Activated effector memory CD4-positive, alpha-beta T cell treated with Interleukin-2 at 50 U/mL for 16 hours (primary cell): ENCODE measurements at regions not wholly inside any gene's neighbourhood (a gene's known extent, or its start where the extent isn't known, plus 50 kb on each side); places are given as distances from the start of the nearest gene placed in this dataset.

Experiments used
- DNase-seq: peaks from one replicate; pipeline ENCODE4 v3.0.0-alpha.2; 2020

- no peak for DNase-seq
Measured at GRCh38 chr22:22397292-22397870, 111.2 kb downstream of the ZNF280B start.

DNA sequence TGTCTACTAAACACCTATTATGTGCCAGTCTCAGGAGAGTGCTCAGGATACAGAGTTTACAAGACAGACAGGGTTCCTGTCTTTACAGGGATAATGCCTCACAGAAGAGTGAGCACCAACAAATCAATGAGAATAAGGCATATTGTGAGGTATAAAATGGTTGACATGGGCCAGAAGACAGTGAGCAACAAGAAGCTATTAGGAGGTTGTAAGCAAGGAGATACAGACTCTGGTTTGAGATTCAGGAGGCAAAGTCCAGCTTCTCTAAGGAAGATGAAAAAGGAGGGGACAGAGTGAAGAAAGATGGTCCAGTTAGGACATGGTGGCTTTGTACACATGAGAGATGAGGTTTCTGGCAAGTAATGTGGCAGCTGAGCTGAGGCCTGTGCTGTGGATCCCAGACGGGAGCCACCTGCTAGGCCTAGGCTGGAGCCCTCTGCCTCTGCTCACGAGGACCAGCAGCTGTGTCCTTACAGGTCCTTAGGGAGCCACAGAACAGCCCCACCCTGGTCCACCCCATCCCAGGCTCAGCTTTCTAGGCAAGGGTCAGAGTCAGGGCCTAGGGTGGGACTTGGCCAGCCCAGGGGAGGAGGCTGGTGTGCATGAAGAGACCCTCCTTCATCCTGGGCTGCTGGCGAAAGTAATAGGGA, 110.5 kb downstream of the ZNF280B start:
- no peak for DNase-seq

GRCh38 chr22:22398530-22399327, 109.8 kb downstream of the ZNF280B start:
- DNase-seq: no peak

GRCh38 chr22:22400099-22400498, 108.4 kb downstream of the ZNF280B start:
- no peak for DNase-seq

- DNase-seq: no peak
Measured at GRCh38 chr22:22400964-22401363, 107.6 kb downstream of the ZNF280B start.

GRCh38 chr22:22401381-22401780, 107.2 kb downstream of the ZNF280B start:
- no peak for DNase-seq

DNA sequence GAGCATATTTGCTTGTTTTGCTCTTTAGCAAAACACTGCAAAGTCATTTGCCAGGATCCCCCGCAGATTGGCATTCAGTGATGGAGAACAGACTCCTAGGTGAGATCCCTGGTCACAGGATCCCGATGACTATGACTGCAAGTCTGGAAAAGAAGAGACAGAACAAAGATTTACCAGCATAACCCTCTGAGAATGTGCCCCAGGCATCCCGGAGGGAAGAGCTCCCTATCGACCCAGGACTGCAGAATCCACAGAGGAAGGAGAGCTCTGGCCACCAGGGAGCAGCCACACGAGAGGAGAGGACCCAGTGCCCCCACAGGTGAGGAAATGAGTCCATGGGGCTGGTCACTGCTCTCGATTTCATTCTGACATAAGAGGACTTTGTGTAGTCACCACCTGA, 105.2 kb downstream of the ZNF280B start:
- DNase-seq: no peak

DNA sequence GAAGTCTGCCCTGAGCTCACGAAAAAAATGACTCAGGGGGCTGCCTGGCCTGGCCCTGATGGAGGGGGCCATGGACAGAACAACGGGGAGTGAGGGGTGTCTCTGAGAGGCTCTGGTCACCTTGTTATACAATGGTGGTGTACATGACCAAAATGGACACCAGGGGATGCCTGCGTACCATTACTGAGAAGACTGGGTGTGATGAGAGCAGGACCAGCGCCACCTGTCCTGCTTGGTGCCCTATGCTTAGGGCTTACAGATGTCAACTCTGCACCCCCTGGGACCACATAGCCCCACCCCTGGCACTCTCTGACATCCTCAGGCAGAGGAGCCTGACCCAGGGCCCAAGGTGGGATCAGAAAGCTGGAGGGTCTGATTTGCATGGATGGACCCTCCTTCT, 104.8 kb downstream of the ZNF280B start:
- no peak for DNase-seq

DNA sequence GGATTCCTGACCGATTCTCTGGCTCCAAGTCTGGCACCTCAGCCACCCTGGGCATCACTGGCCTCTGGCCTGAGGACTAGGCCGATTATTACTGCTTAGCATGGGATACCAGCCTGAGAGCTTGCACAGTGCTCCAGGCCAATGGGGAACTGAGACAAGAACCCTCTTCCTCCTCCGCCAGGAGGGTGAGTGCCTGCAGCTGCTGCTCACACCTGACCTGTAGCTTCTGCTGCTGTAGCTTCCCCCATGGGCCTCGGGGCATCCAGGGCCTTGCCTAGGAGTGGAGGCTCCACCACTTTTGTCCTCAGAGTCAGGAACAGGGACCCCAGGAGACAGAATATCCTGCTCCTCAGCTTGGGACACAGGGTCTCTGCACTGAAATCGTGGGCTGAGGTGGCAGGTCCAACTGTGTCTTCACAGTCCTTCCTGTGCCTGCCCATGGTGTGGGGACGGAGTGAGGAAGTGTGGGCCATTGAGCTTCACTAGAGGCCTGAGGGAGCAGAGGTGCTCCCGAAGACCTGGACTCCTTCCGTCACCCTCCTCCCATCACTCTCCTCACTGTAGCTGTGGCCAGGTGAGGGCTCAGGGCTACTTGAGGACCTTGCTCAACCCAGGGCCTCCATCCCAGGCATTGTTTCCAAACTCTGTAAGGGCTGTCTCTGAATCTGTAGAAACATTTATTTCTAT, 103.8 kb downstream of the ZNF280B start:
- DNase-seq: no peak

- DNase-seq: no peak
Measured at GRCh38 chr22:22406445-22407027, 102.0 kb downstream of the ZNF280B start.

DNA sequence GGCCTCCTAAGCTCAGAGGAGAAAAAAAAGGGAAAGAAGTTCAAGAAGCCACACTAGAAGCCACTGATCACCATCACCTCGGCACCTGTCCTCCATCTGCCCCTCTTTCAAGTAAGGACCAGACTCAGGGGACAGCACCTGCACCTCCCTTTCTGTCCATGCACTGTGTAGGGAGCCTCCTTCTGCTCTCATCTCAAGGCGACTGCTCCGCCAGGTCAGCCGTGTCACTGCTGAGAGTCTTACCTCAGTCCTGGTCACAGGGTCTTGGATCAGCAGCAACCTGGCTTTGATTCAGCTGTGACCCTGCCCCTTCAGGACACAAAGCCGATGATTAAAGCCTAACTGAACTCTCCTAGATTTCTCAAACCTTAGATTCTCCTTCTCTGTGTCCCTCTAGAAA, 101.5 kb downstream of the ZNF280B start:
- DNase-seq: no peak

DNA sequence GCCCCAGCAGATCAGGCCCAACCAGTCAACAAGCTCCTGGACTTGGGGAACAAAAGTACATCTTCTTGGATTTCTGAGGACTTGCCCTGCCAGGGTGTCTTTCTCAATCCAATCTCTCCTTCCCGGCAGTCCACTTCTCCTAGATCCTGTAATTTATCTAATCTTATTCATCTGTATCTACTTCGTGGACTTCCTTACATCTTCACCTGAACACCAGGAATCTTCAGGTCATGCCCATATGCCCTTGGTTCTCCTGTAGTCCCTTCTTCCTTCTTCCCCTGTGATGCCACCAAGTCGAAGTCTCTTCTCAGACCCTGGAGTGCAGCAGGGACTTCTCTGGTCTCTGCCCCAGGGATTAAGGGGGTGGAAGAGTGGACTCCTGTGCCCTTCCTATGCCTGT, 100.3 kb downstream of the ZNF280B start:
- DNase-seq: no peak

GRCh38 chr22:22408731-22409696, 99.5 kb downstream of the ZNF280B start:
- DNase-seq: no peak

DNA sequence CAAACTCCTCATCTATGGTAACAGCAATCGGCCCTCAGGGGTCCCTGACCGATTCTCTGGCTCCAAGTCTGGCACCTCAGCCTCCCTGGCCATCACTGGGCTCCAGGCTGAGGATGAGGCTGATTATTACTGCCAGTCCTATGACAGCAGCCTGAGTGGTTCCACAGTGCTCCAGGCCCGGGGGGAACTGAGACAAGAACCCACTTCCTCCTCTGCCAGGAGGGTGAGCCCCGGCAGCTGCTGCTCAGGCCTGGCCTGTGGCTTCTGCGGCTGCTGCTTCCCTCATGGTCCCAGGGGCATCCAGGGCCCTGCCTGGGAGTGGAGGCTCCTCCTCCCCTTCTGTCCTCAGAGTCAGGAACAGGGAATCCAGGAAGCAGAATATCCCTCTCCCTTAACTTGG, 98.4 kb downstream of the ZNF280B start:
- no peak for DNase-seq

GRCh38 chr22:22410677-22411076, 97.9 kb downstream of the ZNF280B start:
- DNase-seq: no peak

GRCh38 chr22:22414266-22414665, 94.3 kb downstream of the ZNF280B start:
- DNase-seq: no peak

DNA sequence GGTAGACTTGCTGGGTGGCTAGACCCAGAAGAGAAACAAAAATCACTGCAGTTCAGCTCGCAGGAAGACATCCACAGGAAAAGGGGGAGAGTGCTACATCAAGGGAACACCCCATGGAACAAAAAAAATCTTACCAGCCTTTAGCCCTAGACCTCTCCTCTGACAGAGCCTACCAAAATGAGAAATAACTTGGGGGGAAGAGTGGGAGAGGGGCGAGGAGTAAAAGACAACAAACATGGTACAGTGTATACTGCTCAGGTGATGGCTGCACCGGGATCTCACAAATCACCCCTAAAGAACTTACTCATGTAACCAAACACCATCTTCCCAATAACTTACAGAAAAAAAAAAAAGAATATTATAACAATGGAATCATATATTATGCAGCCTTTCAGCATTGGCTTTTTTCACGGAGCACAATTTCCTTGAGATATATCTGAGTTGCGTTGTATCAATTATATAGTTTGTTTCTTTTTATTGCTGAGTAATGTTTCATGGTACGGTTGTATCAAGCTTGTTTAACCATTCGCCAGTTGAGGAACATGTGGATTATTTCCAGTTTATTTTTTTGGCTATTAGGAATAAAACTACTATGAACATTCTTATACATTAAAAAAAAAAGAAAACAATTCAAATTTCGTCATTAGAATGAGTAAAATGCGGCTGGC, 90.9 kb downstream of the ZNF280B start:
- DNase-seq: no peak

- DNase-seq: no peak
Measured at GRCh38 chr22:22418163-22418549, 90.4 kb downstream of the ZNF280B start.

GRCh38 chr22:22418957-22419356, 89.6 kb downstream of the ZNF280B start:
- no peak for DNase-seq

DNA sequence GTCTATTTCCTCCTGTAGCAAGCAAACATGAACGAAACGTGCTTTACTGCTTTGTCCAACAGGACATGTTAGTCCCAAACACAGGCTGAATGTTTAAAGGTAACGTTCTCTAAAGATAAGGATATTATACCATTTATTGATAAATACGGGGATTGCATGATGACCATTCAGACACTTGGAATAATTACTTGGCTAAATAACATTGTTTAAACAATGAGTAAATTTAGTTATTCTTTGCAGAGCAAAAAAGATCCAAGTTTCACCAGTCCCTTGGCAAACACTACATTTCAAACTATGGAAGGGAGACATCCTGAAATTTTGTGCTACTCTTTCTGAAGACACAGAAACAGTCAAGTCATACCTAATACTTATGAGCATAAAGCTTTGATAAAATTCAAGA, 88.0 kb downstream of the ZNF280B start:
- no peak for DNase-seq

- DNase-seq: no peak
Measured at GRCh38 chr22:22421392-22421791, 87.2 kb downstream of the ZNF280B start.
